ENCODE measurements at regions not wholly inside any gene's neighbourhood (a gene's known extent, or its start where the extent isn't known, plus 50 kb on each side); places are given as distances from the start of the nearest gene placed in this dataset.

DNA sequence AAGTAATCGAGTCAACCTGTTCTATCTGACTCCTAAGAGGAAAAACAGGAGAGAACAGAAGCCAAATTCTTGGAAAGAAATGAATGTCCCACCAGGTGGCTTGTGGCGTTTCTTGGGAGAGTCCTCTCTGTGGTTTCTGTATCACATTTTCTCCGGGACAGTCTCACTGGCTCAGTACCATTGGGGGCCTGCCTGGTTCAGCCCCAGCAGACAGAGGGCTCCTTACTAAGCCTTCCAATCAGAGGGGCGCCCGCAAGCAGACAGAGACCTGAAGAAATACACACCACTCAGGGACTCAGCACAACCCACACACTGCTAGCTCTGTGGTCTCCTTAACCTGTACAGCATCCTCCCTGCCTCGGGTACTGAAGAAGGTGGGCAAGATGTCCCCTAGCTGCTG lies 302.1 kb downstream of the TLE3 start:
- no peak for FAIRE-seq
- no peak for DNase-seq (ENCODE audit: extremely low spot score, insufficient read length, low read depth)

DNA sequence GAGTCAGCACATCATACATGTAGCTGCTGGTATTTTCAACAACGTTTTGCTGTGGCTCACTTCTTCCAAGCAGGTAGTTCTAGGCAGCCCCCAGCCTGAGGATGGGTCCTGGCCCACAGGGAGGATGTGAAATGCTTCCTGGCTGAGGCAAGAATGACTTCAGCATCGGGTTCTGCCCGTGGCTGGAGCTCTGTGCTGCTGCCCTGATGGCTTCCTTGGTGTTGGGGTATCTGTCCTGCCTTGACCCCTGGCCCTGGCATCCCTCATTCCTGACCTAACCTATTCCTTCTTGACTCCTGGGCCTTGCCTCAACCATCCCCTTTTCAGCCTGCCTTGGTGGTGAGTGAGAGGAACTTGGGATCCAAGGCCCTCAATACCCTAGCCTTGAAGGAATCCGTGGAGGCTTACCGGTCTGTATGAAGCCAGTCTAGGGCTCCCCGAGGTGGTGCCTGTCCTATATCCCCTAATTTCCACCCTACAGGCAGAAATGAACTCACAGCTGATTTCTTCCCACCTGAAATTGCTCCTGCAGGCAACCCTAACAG lies 300.6 kb downstream of the TLE3 start:
- FAIRE-seq (no peak), DNase-seq (ENCODE audit: extremely low spot score, insufficient read length, low read depth) (no peak)

DNA sequence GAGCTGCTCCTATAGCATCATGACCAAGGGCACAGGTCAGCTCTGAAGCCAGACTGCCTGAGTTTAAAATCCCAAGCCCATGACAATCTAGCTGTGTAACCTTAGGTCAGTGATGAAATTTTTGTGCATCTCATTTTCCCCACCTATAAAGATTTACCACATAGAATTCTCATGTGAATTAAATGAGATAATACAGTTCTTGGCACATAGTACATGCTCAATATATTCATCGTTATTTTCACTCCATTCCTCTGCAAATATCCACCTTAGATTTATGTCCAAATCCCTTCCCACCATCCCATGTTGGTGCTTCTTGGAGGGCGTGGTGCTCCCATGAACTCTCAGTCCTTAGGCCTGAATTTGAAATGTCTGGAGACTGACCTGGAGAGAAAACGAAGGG lies 300.1 kb downstream of the TLE3 start:
- FAIRE-seq = no peak
- DNase-seq (ENCODE audit: extremely low spot score, insufficient read length, low read depth) = no peak

DNA sequence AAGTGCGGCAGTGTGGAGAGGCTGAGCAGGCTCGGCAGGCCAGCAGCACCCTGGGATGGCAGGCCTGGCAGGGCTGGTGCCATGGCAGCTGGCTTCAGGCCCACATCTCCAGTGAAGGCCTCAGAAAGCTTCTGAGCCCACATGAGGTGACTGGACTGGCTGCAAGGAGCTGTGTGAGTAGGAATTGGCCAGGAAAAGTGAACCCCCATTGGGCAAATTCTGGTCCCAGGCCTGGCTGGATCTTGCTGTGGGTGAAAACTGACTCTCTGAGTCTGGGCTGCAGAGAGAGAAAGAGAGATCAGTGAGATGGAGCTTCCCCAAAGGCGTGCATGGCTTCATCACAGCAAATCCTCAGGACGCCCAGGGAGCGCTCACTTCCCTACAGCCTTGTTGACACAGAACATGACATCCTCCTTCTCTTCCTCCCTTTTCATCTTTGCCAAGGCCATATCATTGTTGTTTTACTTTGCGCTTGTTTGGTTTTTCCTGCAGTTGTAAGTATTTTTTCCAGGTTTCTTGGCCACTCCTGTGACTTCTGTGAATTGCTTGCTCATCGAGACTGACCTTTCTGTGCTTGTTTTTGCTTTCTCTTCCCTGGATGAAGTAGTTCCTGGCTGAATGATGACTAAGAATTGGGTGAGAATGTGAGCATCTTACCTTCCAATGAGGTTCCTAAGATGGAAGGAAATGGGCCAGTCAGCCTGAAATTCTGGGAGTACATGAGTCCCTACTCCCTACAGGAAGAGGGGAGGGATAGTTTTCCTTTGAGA lies 299.1 kb downstream of the TLE3 start:
- FAIRE-seq (no peak), DNase-seq (ENCODE audit: extremely low spot score, insufficient read length, low read depth) (no peak)

DNA sequence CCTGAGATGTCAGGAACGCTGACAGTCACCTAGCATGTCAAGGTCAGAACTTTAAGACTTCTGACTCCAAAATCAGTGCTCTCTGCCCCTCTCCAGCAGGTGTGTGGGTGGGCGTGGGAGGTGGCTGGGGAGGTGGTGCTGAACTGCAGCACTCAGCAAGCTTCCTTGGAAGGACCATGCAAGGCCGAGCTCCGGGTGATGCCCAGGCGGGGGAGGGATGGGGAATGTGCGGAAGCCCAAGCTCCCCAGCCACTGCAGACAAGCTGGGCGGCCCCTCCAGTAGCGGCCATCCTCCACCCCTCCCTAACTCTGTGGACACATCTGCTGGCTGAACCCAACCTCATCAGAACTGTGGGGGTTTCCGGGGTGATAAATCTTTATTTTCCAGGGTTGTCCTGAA lies 296.6 kb downstream of the TLE3 start:
- DNase-seq (ENCODE audit: extremely low spot score, insufficient read length, low read depth) = no peak
- FAIRE-seq = no peak

DNA sequence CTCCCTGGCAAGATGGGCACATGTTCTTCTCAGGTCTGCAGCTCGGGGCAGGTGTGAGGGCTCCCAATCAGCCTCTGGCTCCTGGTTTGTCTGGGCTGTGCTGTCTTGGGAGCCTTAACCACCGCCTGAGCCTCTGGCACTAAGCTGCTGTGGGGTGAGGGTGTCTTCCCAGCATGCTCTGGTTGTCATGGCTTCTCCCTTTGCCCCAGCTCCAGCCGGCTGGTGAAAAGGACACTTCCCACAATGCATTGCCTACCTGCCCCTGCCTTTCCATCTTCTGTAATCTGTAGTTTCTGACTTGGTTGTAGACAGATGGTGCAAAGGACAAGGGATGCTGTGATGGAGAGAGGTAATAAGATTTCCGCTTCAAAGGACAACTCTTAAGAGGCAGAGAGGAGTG lies 295.3 kb downstream of the TLE3 start:
- FAIRE-seq (no peak), DNase-seq (ENCODE audit: extremely low spot score, insufficient read length, low read depth) (no peak)

DNA sequence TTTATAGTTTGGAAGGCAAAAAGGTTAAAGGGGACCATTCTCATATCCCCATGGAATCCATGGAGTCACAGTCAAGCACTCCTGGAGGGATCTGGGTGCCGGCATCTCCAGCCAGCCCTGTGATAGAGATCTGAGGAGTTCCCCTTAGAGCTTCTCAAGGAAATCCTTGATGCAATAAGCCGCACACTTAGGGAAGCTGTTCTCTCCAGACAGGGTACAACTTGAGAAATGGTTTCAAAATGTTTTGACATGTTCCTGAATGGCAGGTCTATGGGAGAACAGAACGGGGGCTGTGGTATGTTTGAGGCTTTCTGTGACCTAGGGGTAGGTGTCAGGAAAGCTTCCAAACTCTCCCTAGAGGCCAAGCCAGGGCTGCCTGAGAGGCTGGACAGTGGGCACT lies 292.9 kb downstream of the TLE3 start:
- FAIRE-seq = no peak
- DNase-seq (ENCODE audit: extremely low spot score, insufficient read length, low read depth) = no peak

DNA sequence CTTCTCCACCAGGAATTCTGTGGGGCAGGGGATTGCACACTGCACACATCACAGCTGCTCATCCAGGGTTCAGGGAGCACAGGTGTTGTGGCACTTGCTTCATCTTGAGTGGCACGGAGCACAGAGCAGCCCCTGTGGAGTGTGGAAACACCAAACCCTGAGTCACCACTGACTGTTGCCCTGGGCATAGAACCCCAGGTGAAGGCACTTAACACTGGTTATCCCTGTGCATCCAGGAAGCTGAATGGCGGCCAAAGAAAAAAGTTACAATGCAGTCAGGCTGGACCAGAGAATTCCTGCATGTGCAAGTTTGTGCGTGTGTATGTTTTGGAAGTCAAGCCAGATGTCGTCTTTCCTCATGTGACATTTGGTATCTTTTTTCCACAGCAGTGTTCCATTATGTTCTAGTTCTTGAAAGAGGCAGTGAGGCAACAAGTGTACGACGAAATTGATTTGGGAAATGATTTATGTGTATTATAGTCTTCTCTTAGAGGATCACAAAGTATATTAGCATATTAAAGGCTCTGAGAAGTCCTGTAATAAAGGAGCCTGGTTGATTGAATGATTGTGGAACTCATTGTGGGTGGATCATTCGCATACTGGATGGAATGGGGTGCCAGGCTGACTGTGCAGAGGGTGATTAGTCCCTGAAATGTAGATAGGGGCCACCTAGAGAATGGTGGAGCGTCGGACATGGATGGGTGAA lies 292.3 kb downstream of the TLE3 start:
- DNase-seq (ENCODE audit: extremely low spot score, insufficient read length, low read depth) (no peak), FAIRE-seq (no peak)

DNA sequence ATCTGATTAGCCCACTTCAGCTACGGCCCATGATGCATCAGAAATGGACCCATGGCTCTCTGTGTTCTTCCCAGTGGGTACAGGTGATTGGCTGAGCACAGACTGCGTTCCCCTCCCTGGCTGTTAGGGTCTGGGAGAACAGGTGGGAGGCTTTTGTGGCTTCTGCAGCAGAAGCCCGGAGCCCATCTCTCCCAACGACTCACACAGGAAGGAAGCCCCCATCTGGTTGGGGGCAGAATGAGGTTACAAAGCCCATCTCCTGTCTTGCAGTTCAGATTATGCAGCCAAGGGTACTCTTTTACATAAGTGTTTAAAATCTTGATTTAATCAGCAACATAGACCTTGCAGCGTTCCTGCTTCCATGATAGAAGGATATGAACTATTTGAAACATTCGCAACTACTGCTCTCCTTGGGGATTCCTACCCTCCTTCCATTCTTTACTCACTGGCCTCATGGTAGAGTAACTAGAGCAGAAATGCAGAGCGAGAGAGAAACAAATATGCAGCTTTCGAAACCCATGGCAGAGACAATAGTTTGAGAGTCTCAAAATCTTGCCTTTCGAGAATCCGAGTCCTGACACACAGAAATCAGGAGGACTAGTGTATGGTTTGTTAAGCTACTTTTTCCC lies 291.3 kb downstream of the TLE3 start:
- DNase-seq (ENCODE audit: extremely low spot score, insufficient read length, low read depth) (no peak), FAIRE-seq (no peak)

DNA sequence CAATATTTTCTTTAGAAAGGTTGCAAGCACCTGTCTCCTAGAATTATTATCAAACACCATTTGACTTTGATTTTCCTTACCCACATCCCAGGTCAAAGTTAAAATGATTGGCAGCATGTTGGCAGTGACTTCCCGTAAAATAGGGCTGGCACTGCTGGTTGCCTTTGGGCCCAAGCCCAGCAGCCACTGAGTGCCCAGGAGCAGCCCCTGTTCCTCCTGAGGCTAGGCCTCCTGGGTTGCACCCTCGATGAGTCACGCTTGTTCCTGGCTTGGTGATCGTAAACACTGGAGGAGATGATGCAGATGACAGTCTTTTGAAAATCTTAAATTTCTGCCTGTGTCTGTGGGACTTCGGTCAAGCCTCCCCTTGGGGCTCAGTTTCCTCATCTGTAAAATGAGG lies 290.0 kb downstream of the TLE3 start:
- FAIRE-seq = no peak
- DNase-seq (ENCODE audit: extremely low spot score, insufficient read length, low read depth) = no peak

DNA sequence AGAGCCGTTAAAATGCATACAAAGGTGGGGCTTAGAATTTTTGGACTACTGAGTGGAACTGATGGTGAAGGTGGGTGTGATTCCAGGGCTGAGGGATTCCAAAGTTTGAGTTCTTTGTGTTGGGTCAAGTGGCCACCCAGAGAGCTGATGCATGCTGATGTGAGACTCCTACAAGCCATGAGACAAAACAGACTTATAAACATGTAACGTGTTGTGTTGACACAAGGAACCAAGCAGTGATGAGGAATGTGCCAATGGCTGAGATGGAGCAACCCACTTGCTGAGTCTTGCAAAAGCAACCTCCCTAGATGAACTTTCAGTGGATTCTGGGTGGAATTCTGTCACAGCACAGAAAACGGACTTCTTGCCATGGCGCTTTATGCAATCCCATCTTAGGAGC lies 289.0 kb downstream of the TLE3 start:
- no peak for FAIRE-seq
- DNase-seq (ENCODE audit: extremely low spot score, insufficient read length, low read depth) = no peak

DNA sequence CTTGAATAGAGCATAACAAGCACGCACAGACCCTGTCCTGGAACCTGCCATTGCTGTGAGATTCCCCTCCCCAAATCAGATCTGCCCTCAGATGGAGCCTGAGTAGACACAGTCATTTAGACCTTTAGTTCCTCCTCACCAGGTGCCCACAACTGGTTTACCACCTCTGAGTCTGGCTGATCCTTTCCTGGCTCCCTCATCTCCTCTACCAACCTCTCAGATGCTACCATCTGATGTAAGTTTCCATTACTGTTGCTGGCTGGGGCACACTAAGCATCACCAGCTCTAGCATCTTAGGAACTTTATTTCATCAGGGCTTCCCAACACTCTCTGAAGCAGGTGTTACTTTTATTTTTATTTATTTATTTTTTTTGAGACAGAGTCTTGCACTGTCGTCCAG lies 288.3 kb downstream of the TLE3 start:
- no peak for DNase-seq (ENCODE audit: extremely low spot score, insufficient read length, low read depth)
- no peak for FAIRE-seq

DNA sequence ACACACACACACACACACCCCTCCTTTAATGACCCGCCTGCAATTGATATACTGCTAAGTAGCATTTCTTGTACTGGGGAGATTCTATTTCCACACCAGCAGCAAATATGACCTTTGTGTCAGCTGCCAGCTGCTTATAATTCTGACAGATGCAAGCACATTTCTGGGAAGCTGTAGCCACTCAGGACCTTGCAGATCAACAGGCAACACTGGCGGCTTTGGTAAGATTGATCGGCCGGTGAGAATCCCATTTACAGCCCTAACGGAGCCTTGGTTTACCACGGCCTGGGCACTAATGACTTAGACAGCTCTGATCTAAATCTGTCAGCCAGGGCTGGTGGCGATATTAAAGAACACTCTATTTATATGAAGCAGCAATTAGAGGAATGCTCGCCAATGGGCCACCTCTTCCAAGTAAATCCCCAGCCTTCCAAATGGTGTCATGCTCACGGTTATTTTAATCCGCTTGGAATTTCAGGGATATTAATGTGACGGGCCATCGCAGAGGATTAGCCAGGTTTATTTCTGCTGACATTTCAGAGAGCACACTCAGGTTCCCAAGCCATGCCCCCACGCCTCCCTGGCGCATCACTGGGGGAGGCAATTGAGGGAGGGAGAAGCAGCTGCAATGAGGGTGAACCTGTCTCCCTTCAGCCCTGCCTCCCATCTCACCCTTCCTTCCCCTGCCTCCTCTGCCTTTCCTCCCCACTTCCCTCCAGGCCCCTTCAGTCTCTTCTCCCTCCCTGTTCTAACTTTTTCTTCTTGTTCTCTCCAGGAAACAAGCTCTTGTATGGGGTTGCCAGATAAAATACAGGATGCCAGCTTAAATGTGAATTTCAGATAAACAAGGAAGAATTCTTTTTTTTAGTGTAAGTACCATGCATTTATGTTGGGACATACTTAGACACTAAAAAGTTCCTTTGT lies 287.0 kb downstream of the TLE3 start:
- DNase-seq (ENCODE audit: extremely low spot score, insufficient read length, low read depth) = no peak
- no peak for FAIRE-seq

DNA sequence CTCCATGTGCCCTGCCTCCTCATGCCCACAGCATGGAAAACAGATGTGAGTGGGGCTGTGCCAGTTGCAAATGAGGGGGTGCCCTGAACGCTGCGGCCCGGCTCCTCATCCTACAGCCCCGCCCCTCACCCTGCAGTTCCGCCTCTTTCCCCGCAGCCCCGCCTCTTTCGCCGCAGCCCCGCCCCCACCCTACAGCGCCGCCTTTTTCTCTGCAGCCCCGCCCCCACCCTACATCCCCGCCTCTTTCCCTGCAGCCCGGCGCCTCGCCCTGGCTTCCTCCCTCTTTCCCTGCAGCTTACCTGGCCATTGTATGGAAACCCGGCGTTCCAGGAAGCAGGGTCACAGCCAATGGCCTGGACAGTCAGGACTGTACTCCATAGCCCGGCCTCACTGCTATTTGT lies 284.9 kb downstream of the TLE3 start:
- FAIRE-seq = no peak
- DNase-seq (ENCODE audit: extremely low spot score, insufficient read length, low read depth) = no peak

DNA sequence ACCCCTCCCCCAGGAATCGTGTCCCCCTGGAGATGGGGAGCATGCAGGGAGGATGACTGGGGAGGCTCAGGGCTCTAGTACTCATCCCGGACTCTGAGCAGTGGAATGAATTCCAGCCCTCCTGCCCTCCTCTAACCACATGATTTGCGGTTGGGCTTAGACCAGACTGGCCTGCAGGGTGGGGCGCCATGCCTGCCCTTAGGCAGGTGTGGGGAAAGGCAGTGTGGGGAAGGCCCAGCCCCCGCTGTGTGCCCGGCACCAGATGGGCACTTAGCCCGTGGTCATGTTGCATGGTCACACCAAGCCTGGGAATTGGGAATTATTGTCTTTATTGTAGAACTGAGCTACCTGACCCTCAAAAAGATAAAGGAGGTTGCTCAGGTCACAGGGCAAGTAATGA lies 283.8 kb downstream of the TLE3 start:
- no peak for FAIRE-seq
- no peak for DNase-seq (ENCODE audit: extremely low spot score, insufficient read length, low read depth)

DNA sequence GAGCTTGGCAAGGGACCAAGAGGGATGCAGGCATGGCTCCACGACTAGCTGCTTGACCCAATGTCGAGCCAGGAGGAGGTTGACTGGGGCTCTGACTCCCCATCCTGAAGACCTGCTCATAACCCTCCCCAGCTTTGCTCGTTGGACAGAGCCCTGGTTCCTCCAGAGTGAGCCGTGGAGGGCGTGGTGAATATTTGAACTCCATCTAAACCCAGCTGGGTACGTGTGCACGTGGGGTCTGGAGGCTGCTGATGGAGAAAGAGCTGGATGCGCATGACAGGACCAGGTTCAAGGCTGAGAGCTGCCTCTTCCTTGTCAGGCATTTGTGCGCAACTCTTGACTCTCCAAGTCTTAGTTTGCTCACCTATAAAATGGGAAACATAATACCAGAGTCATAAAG lies 282.8 kb downstream of the TLE3 start:
- no peak for DNase-seq (ENCODE audit: extremely low spot score, insufficient read length, low read depth)
- no peak for FAIRE-seq

DNA sequence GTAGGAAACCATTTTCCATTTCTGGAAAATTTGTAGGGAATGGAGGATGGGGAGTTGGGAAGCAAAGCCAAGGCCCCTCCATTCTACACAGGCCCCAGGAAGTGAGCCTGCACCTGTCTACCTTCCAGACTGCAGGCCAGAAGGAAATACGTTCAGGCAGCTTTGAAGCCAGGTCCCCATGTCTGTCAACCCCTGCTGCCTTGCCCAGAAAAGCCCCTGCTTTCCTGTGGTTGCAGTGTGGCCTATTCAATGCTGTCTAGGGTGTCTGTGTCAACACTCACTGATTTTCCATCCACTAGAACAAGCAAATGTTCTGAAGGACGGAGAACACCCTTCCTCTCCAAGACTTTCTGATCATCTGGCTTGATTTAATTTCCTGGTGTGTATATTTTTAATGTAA lies 281.9 kb downstream of the TLE3 start:
- DNase-seq (ENCODE audit: extremely low spot score, insufficient read length, low read depth) (no peak), FAIRE-seq (no peak)

DNA sequence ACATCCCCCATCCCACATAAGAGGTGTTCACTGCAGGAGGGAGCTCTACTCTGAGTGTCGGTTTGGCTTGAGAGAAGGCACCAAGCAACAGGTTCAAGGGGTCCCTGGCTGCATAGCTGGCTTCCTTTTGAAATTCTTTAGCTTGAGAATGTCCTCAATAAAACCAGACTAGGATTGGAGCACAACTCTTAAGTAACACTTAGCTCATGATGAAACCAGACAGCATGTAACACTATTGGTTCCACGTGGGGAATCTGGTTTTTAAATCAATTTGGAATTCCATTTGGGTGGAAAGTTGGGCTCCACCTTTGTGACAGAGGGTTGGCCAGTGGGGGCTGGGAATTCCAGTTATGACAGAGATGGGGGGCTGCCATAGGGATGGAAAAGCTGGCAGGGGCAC lies 281.2 kb downstream of the TLE3 start:
- FAIRE-seq (no peak), DNase-seq (ENCODE audit: extremely low spot score, insufficient read length, low read depth) (no peak)

DNA sequence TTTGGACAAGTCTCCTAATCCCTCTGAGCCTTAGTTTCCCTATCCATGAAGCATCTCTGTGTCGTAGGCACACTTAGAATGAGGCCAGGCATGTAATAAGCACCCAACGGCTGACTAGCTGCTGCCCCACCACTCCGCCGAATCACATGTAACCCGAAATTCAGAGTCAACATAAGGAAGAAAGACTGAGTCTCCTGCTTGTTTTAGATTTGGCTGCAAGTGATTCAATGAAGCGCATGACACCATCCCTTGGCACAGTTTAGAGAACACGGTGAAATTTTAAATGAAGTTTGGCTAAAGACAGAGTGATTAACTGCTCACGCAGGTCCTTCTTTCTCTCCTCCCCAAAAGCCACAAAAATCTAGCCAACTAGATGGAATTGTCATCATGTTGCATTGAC lies 279.2 kb downstream of the TLE3 start:
- DNase-seq (ENCODE audit: extremely low spot score, insufficient read length, low read depth) (no peak), FAIRE-seq (no peak)

DNA sequence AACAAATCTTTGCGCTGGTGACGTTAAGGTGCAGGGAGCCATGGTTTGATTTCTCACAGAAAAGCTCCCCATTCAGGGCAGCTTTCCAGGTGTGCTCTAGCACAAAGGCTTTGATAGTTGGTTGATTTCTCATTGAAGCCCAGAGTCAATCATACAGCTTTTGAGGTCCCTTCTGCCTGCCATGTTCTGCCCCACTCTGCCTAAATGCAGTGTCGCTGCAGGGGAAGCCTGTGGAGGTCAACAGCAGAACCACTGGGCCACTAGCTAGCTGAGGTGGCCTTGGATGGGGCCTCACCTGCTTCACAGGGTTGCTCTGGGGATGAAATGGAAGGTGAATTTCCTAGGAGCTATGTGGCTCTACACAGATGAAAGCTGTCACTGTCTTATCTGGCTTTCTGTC lies 278.3 kb downstream of the TLE3 start:
- DNase-seq (ENCODE audit: extremely low spot score, insufficient read length, low read depth) (no peak), FAIRE-seq (no peak)
